Stimulated activated CD8-positive, alpha-beta memory T cell treated with anti-CD3 and anti-CD28 coated beads, Interleukin-15, amount 100 ng/mL, for 4 hours (primary cell): ENCODE measurements at regions not wholly inside any gene's neighbourhood (a gene's known extent, or its start where the extent isn't known, plus 50 kb on each side); places are given as distances from the start of the nearest gene placed in this dataset.
"Not testable (repeated sequence)": the region's sequence is repeated elsewhere in the genome, so short reads cannot be mapped to it uniquely, and the experiment has no call there.

Experiments used
- DNase-seq, 2 donors: peaks; one replicate each; pipeline ENCODE4 v3.0.0-alpha.2; 2020; ENCODE audit warnings: low read depth in 2 of 2

- DNase-seq, result no peak
Observed at GRCh38 chr6:147972448-147972847, 370.2 kb upstream of the SASH1 start.

- no peak for DNase-seq
Observed at GRCh38 chr6:147973806-147974205, 368.8 kb upstream of the SASH1 start.

- no peak for DNase-seq
Observed at GRCh38 chr6:147974376-147974775, 368.3 kb upstream of the SASH1 start.

- no peak for DNase-seq
Observed at GRCh38 chr6:147977851-147978465, 364.7 kb upstream of the SASH1 start.

GRCh38 chr6:147979966-147980365, 362.7 kb upstream of the SASH1 start:
- no peak for DNase-seq

- no peak for DNase-seq
Observed at GRCh38 chr6:147983581-147984366, 358.9 kb upstream of the SASH1 start.

GRCh38 chr6:147986846-147987245, 355.8 kb upstream of the SASH1 start:
- DNase-seq, result no peak

GRCh38 chr6:147990159-147990558, 352.5 kb upstream of the SASH1 start:
- DNase-seq, result no peak

GRCh38 chr6:147991961-147992360, 350.7 kb upstream of the SASH1 start:
- DNase-seq, result no peak

GRCh38 chr6:147999001-147999540, 343.6 kb upstream of the SASH1 start:
- DNase-seq, result no peak

GRCh38 chr6:148001844-148002642, 340.6 kb upstream of the SASH1 start:
- no peak for DNase-seq

- no peak for DNase-seq
Observed at GRCh38 chr6:148004651-148005050, 338.0 kb upstream of the SASH1 start.

- no peak for DNase-seq
Observed at GRCh38 chr6:148005806-148006205, 336.8 kb upstream of the SASH1 start.

GRCh38 chr6:148010516-148010915, 332.1 kb upstream of the SASH1 start:
- not testable (repeated sequence) for DNase-seq

- DNase-seq, result no peak
Observed at GRCh38 chr6:148016013-148016412, 326.6 kb upstream of the SASH1 start.

GRCh38 chr6:148021165-148021564, 321.5 kb upstream of the SASH1 start:
- DNase-seq, result no peak

GRCh38 chr6:148021699-148022098, 320.9 kb upstream of the SASH1 start:
- DNase-seq, result no peak

- not testable (repeated sequence) for DNase-seq
Observed at GRCh38 chr6:148022279-148022678, 320.4 kb upstream of the SASH1 start.

- no peak for DNase-seq
Observed at GRCh38 chr6:148027201-148027600, 315.4 kb upstream of the SASH1 start.

- DNase-seq, result no peak
Observed at GRCh38 chr6:148035806-148036390, 306.7 kb upstream of the SASH1 start.

- DNase-seq, result no peak
Observed at GRCh38 chr6:148037496-148037895, 305.1 kb upstream of the SASH1 start.

- no peak for DNase-seq
Observed at GRCh38 chr6:148041546-148041945, 301.1 kb upstream of the SASH1 start.
